Stomach smooth muscle (tissue), 2 donors: ENCODE measurements at regions not wholly inside any gene's neighbourhood (a gene's known extent, or its start where the extent isn't known, plus 50 kb on each side); places are given as distances from the start of the nearest gene placed in this dataset.

Experiments
- H3K27ac ChIP-seq: one replicate; pipeline ENCODE4 v1.7.0; 2013; ENCODE audit warnings: mild to moderate bottlenecking, low read length, inconsistent platforms
- H3K27me3 ChIP-seq, 2 donors: one replicate each; pipeline ENCODE4 v1.7.0; 2013; ENCODE audit warnings: low read length in 2 of 2; ENCODE audit not compliant: insufficient read depth in 2 of 2, control insufficient read depth in 1 of 2
- H3K36me3 ChIP-seq, 2 donors: one replicate each; pipeline ENCODE4 v1.7.0; 2013; ENCODE audit warnings: low read length in 2 of 2; ENCODE audit not compliant: control insufficient read depth in 2 of 2, insufficient read depth in 2 of 2
- H3K4me1 ChIP-seq: one replicate; pipeline ENCODE4 v1.7.0; 2013; ENCODE audit warnings: low read length; ENCODE audit not compliant: control insufficient read depth, insufficient read depth
- H3K4me3 ChIP-seq, 2 donors: one replicate each; pipeline ENCODE4 v1.7.0; 2013; ENCODE audit warnings: low read length in 2 of 2
- H3K9ac ChIP-seq, 2 donors: one replicate each; pipeline ENCODE4 v1.7.0; 2013; ENCODE audit warnings: low read length in 2 of 2, mild to moderate bottlenecking in 1 of 2
- H3K9me3 ChIP-seq, 2 donors: one replicate each; pipeline ENCODE4 v1.7.0; 2013; ENCODE audit warnings: low read length in 2 of 2; ENCODE audit not compliant: control insufficient read depth in 2 of 2
- donor health status: healthy.
- donor health status: Pancreatic carcinoma.

- no peak overlapping the region for H3K27ac ChIP-seq
- H3K9ac ChIP-seq = no peak overlapping the region
- no peaks in the 10 kb centered on the region for H3K4me1 ChIP-seq
- no peaks in the 10 kb centered on the region for H3K36me3 ChIP-seq
- no peak overlapping the region for H3K4me3 ChIP-seq
- no peaks in the 10 kb centered on the region for H3K9me3 ChIP-seq
- no peaks in the 10 kb centered on the region for H3K27me3 ChIP-seq
These were observed 226.2 kb upstream of the PRICKLE2 start for GRCh38 chr3:64451283-64452012.

GRCh38 chr3:64450396-64450956, 225.2 kb upstream of the PRICKLE2 start:
- Histone ChIP-seq H3K4me1 (no peaks in the 10 kb centered on the region), H3K9ac (no peak overlapping the region), H3K27ac (no peak overlapping the region), H3K4me3 (no peak overlapping the region), H3K27me3 (peaks cover 6 to 8% of the 10 kb centered on the region in 2 donors), H3K36me3 (no peaks in the 10 kb centered on the region), H3K9me3 (no peaks in the 10 kb centered on the region)

DNA sequence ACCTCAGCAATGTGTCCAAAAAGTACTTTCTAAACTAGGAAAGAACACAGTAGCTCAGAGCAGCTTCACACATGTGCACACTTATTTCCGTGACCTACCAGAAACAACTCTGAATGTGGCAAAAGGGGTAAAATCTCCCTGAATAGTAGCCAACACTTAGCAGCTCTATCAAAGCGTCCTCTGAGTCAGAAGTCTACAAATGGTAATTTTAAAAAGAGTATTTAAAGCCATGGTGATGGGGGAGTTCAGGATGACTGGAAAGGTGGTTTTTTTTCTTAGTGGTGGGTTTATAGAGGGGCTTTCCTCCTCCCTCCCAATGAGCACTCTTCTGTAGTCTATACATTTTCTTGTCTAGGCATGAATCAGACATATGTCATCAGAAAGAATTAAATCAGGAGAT, 223.8 kb upstream of the PRICKLE2 start:
- Histone ChIP-seq H3K4me1 (peaks cover 12% of the 10 kb centered on the region), H3K36me3 (no peaks in the 10 kb centered on the region), H3K4me3 (no peak overlapping the region), H3K9ac (no peak overlapping the region), H3K9me3 (no peaks in the 10 kb centered on the region), H3K27me3 (peaks cover 14 to 18% of the 10 kb centered on the region in 2 donors), H3K27ac (no peak overlapping the region)

DNA sequence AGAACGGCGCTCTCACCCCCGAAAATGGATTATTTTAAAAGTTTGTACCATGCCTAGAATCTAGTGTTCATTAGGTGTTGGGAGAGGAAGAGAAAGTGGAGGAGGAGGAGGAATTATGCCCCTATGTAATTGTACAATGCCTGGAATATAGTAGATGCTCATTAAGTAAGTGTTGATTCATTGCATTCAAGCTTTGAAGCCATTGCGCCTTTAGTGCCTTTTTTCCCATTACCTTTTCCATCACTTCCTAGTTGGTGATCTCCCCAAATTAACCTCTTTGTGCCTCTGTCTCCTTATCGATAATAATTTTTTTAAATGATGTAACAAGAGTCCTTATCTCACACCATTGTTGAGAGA, 220.7 kb upstream of the PRICKLE2 start:
- Histone ChIP-seq H3K27ac (no peak overlapping the region), H3K36me3 (no peaks in the 10 kb centered on the region), H3K9me3 (no peaks in the 10 kb centered on the region), H3K4me1 (peaks cover 16% of the 10 kb centered on the region), H3K4me3 (no peak overlapping the region), H3K27me3 (peaks cover 37% of the 10 kb centered on the region in 2 donors), H3K9ac (no peak overlapping the region)

- Histone ChIP-seq H3K9me3 (no peaks in the 10 kb centered on the region), H3K27me3 (peaks cover 37% of the 10 kb centered on the region in 2 donors), H3K27ac (no peak overlapping the region), H3K4me1 (peaks cover 16% of the 10 kb centered on the region), H3K9ac (no peak overlapping the region), H3K36me3 (no peaks in the 10 kb centered on the region), H3K4me3 (peak overlapping the region; percentile 40 to 70)
These were observed 220.1 kb upstream of the PRICKLE2 start for GRCh38 chr3:64445109-64445943.

GRCh38 chr3:64444490-64445108, 219.3 kb upstream of the PRICKLE2 start:
- no peak overlapping the region for H3K27ac ChIP-seq
- H3K9me3 ChIP-seq = no peaks in the 10 kb centered on the region
- peaks cover 37 to 40% of the 10 kb centered on the region in 2 donors for H3K27me3 ChIP-seq

GRCh38 chr3:64443546-64444381, 218.5 kb upstream of the PRICKLE2 start:
- no peak overlapping the region for H3K27ac ChIP-seq
- no peaks in the 10 kb centered on the region for H3K9me3 ChIP-seq
- H3K4me1 ChIP-seq = peaks cover 16% of the 10 kb centered on the region
- no peak overlapping the region for H3K9ac ChIP-seq
- peak overlapping the region in 1 of 2 donors; percentile 70 for H3K4me3 ChIP-seq
- no peaks in the 10 kb centered on the region for H3K36me3 ChIP-seq
- H3K27me3 ChIP-seq = peaks cover 38 to 40% of the 10 kb centered on the region in 2 donors

More at GRCh38 chr3:64444490-64445108, 219.3 kb upstream of the PRICKLE2 start:
- Histone ChIP-seq H3K4me1 (peaks cover 16% of the 10 kb centered on the region), H3K9ac (no peak overlapping the region), H3K36me3 (no peaks in the 10 kb centered on the region), H3K4me3 (peak overlapping the region; percentile 40 to 70)

DNA sequence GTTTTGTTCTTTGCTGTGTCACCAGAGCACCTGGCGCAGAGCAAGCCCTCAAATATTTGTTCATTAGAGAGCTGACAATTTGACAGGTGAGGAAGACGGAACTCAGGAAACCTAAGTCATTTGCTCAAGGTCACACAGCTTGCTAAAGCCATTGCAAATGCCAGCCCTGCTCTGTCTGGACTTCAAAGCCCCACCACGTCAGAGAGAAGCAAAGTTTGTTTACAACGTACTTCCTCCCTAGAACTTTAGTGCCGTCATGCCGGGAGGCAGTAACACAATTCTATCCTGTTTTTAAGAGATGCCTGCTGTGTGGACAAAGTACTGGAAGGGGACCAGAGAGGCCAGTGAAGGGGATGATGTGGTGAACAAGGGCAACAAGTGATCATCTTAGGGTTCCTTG, 216.6 kb upstream of the PRICKLE2 start:
- Histone ChIP-seq H3K4me1 (peaks cover 16% of the 10 kb centered on the region), H3K9me3 (no peaks in the 10 kb centered on the region), H3K4me3 (no peak overlapping the region), H3K36me3 (no peaks in the 10 kb centered on the region), H3K27ac (no peak overlapping the region), H3K27me3 (peaks cover 40% of the 10 kb centered on the region in 2 donors), H3K9ac (no peak overlapping the region)

GRCh38 chr3:64440498-64440897, 215.2 kb upstream of the PRICKLE2 start:
- H3K36me3 ChIP-seq = no peaks in the 10 kb centered on the region
- H3K27ac ChIP-seq = no peak overlapping the region
- H3K4me1 ChIP-seq = peaks cover 16% of the 10 kb centered on the region
- H3K4me3 ChIP-seq = no peak overlapping the region
- peaks cover 32 to 34% of the 10 kb centered on the region in 2 donors for H3K27me3 ChIP-seq
- no peaks in the 10 kb centered on the region for H3K9me3 ChIP-seq
- no peak overlapping the region for H3K9ac ChIP-seq

GRCh38 chr3:64438812-64439211, 213.5 kb upstream of the PRICKLE2 start:
- Histone ChIP-seq H3K9me3 (no peaks in the 10 kb centered on the region), H3K36me3 (no peaks in the 10 kb centered on the region), H3K4me3 (no peak overlapping the region), H3K27ac (no peak overlapping the region), H3K9ac (no peak overlapping the region), H3K4me1 (peaks cover 3% of the 10 kb centered on the region), H3K27me3 (peaks cover 19 to 23% of the 10 kb centered on the region in 2 donors)
